Epithelial cell of esophagus (primary cell): ENCODE measurements at regions not wholly inside any gene's neighbourhood (a gene's known extent, or its start where the extent isn't known, plus 50 kb on each side); places are given as distances from the start of the nearest gene placed in this dataset.
A peak's percentile ranks its signal among the peaks of the same experiment; 100 is the strongest.

ENCODE experiments used
- DNase-seq: peaks from one replicate; pipeline ENCODE4 v3.0.0; 2010; ENCODE audit warnings: low read depth
- H3K4me3 ChIP-seq: 2 replicates; pipeline ENCODE4 v1.5.1; 2011; ENCODE audit warnings: mild to moderate bottlenecking, low read length, control low read depth
- CTCF ChIP-seq: IDR thresholded peaks from 2 replicates; pipeline ENCODE4 v1.5.1; 2011; ENCODE audit warnings: low read depth, mild to moderate bottlenecking, low read length, control low read depth, inconsistent platforms; ENCODE audit not compliant: insufficient read depth; ENCODE audit errors: missing control alignments

GRCh38 chr20:60210779-60211617, 252.8 kb downstream of the CDH26 start:
- TF ChIP-seq CTCF: peak; percentile 94
- peak; percentile 66 for DNase-seq
- H3K4me3 ChIP-seq: no peak overlapping the region

- TF ChIP-seq CTCF: no peak
- no peak overlapping the region for H3K4me3 ChIP-seq
Measured at GRCh38 chr20:60211618-60212463, 253.6 kb downstream of the CDH26 start.

GRCh38 chr20:60212695-60213094, 254.5 kb downstream of the CDH26 start:
- DNase-seq: no peak
- TF ChIP-seq CTCF: no peak
- no peak overlapping the region for H3K4me3 ChIP-seq

More at GRCh38 chr20:60211618-60212463, 253.6 kb downstream of the CDH26 start:
- no peak for DNase-seq

GRCh38 chr20:60213126-60213893, 255.1 kb downstream of the CDH26 start:
- H3K4me3 ChIP-seq: no peak overlapping the region
- no peak for TF ChIP-seq CTCF
- no peak for DNase-seq

- no peak overlapping the region for H3K4me3 ChIP-seq
- peak; percentile 8 for DNase-seq
- TF ChIP-seq CTCF: no peak
Measured at GRCh38 chr20:60214901-60215815, 256.9 kb downstream of the CDH26 start.
